HL-60 (cell line): ENCODE measurements at regions not wholly inside any gene's neighbourhood (a gene's known extent, or its start where the extent isn't known, plus 50 kb on each side); places are given as distances from the start of the nearest gene placed in this dataset.

ENCODE experiments used
- DNase-seq, 2 experiments: peaks; one replicate each; pipeline ENCODE4 v3.0.0-alpha.2; 2010 to 2020; ENCODE audit warnings: low read depth in 1 of 2, low spot score in 1 of 2
- H3K27ac ChIP-seq: fragments of 250-450 bp; sonication (Bioruptor Pico); replicated peaks from 2 replicates; pipeline ENCODE4 v1.5.1; 2020; ENCODE audit warnings: mild to moderate bottlenecking, moderate library complexity
- H3K27me3 ChIP-seq: fragments of 250-450 bp; sonication (Bioruptor Pico); 2 replicates; pipeline ENCODE4 v1.5.1; 2021; ENCODE audit warnings: mild to moderate bottlenecking, moderate library complexity; ENCODE audit not compliant: insufficient read depth, poor library complexity, severe bottlenecking
- H3K4me3 ChIP-seq: replicated peaks from 2 replicates; pipeline ENCODE4 v1.5.1; 2011; ENCODE audit warnings: mild to moderate bottlenecking, control low read depth, low read length; ENCODE audit not compliant: insufficient read depth
- CTCF ChIP-seq: IDR thresholded peaks from one replicate; pipeline ENCODE4 v1.5.1; 2011; ENCODE audit warnings: low read length, control low read depth, inconsistent platforms; ENCODE audit not compliant: insufficient read depth
- GABPA ChIP-seq: IDR thresholded peaks from 2 replicates; pipeline ENCODE4 v1.6.1; 2012; ENCODE audit warnings: low read depth
- POLR2AphosphoS5 ChIP-seq: IDR thresholded peaks from 2 replicates; pipeline ENCODE4 v1.6.1; 2012; ENCODE audit warnings: low read depth
- REST ChIP-seq: IDR thresholded peaks from 2 replicates; pipeline ENCODE4 v1.6.1; 2012; ENCODE audit warnings: low read depth; ENCODE audit not compliant: insufficient replicate concordance
- SPI1 ChIP-seq: IDR thresholded peaks from 2 replicates; pipeline ENCODE4 v1.6.1; 2012; ENCODE audit warnings: low read depth, mild to moderate bottlenecking, borderline replicate concordance

GRCh38 chr7:68730964-68731363, 867.3 kb upstream of the AUTS2 start:
- Histone ChIP-seq H3K27me3 (no peaks in the 10 kb centered on the region), H3K4me3 (no peak overlapping the region), H3K27ac (no peak overlapping the region)
- no peak for DNase-seq
- TF ChIP-seq POLR2AphosphoS5 (no peak), REST (no peak), CTCF (no peak), SPI1 (no peak), GABPA (no peak)

- Histone ChIP-seq H3K27ac (no peak overlapping the region), H3K4me3 (no peak overlapping the region), H3K27me3 (no peaks in the 10 kb centered on the region)
- DNase-seq, result no peak
- TF ChIP-seq POLR2AphosphoS5 (no peak), REST (no peak), GABPA (no peak), CTCF (no peak), SPI1 (no peak)
Observed at GRCh38 chr7:68733219-68734153, 864.8 kb upstream of the AUTS2 start.

- H3K27me3 ChIP-seq, result no peaks in the 10 kb centered on the region
- H3K27ac ChIP-seq, result no peak overlapping the region
- no peak for DNase-seq
- no peak overlapping the region for H3K4me3 ChIP-seq
- no peak for TF ChIP-seq SPI1
- no peak for TF ChIP-seq CTCF
- no peak for TF ChIP-seq REST
- no peak for TF ChIP-seq GABPA
- no peak for TF ChIP-seq POLR2AphosphoS5
Observed at GRCh38 chr7:68734431-68734830, 863.8 kb upstream of the AUTS2 start.
